HUES48 (cell line): ENCODE measurements at regions not wholly inside any gene's neighbourhood (a gene's known extent, or its start where the extent isn't known, plus 50 kb on each side); places are given as distances from the start of the nearest gene placed in this dataset.

Source experiments
- H3K27ac ChIP-seq: one replicate; pipeline ENCODE4 v1.7.0; 2013; ENCODE audit warnings: low read depth, low read length, inconsistent platforms
- H3K27me3 ChIP-seq: 2 replicates; pipeline ENCODE4 v1.6.1; 2013; ENCODE audit warnings: mild to moderate bottlenecking, low read length; ENCODE audit not compliant: control insufficient read depth, insufficient read depth
- H3K36me3 ChIP-seq: 2 replicates; pipeline ENCODE4 v1.6.1; 2013; ENCODE audit warnings: low read length; ENCODE audit not compliant: control insufficient read depth, insufficient read depth
- H3K4me1 ChIP-seq: 2 replicates; pipeline ENCODE4 v1.6.1; 2013; ENCODE audit warnings: mild to moderate bottlenecking, low read length; ENCODE audit not compliant: control insufficient read depth, insufficient read depth
- H3K4me3 ChIP-seq: 2 replicates; pipeline ENCODE4 v1.5.1; 2013; ENCODE audit warnings: mild to moderate bottlenecking, low read depth, low read length
- H3K9ac ChIP-seq: 2 replicates; pipeline ENCODE4 v1.6.1; 2013; ENCODE audit warnings: mild to moderate bottlenecking, low read depth, low read length, moderate library complexity
- H3K9me3 ChIP-seq: 2 replicates; pipeline ENCODE4 v1.6.1; 2013; ENCODE audit warnings: low read length; ENCODE audit not compliant: control insufficient read depth, insufficient read depth

DNA sequence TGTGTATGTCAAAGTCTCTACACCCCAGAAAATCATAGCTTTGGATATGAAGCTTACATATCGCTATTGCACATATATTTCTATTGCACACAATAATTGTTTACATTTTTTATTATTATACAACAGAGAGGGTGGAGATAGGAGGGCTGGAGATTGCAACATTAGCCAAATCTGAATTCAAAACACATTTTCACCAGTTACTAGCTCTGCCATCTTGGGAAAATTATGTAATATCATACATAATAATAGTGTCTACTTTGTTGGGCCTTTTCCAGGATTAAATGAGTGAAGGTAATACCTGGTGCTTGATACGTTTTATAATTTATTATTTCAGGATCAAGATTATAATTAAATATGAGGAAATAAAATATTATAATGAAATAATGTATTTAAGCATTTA, 507.4 kb upstream of the TBX3 start:
- H3K27ac ChIP-seq: no peak overlapping the region
- no peaks in the 10 kb centered on the region for H3K27me3 ChIP-seq
- H3K4me3 ChIP-seq: no peak overlapping the region
- no peaks in the 10 kb centered on the region for H3K36me3 ChIP-seq
- H3K9me3 ChIP-seq: no peaks in the 10 kb centered on the region
- H3K9ac ChIP-seq: no peak overlapping the region
- H3K4me1 ChIP-seq: 0 out of 2 replicates have a peak, but pooled peaks cover 3% of the 10 kb centered on the region

GRCh38 chr12:115190010-115190770, 506.2 kb upstream of the TBX3 start:
- Histone ChIP-seq H3K9ac (no peak overlapping the region), H3K9me3 (no peaks in the 10 kb centered on the region), H3K27me3 (no peaks in the 10 kb centered on the region), H3K4me3 (no peak overlapping the region), H3K4me1 (0 out of 2 replicates have a peak, but pooled peaks cover 3% of the 10 kb centered on the region), H3K36me3 (no peaks in the 10 kb centered on the region), H3K27ac (no peak overlapping the region)

DNA sequence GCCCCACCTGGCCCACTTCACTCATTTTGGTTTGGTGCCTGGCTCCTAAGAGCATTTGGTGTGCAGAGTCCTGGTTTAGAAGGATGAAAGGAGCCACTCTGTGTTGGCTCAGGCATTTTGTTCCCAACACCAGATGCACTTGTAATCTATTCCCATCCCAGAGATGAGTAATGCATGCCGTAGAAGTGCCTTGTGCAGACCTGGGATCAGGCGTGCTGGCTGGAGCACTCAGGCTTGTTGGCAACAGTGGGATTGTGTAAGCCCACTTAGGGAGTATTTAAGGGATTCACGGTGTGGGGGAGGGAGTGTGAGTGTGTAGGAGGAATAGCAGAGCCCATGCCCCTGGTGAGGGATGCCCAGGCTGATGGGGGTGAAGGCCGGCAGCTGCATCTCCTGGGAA, 501.5 kb upstream of the TBX3 start:
- H3K9me3 ChIP-seq: no peaks in the 10 kb centered on the region
- H3K36me3 ChIP-seq: no peaks in the 10 kb centered on the region
- no peak overlapping the region for H3K27ac ChIP-seq
- no peaks in the 10 kb centered on the region for H3K27me3 ChIP-seq
- no peak overlapping the region for H3K9ac ChIP-seq
- no peaks in the 10 kb centered on the region for H3K4me1 ChIP-seq
- no peak overlapping the region for H3K4me3 ChIP-seq

DNA sequence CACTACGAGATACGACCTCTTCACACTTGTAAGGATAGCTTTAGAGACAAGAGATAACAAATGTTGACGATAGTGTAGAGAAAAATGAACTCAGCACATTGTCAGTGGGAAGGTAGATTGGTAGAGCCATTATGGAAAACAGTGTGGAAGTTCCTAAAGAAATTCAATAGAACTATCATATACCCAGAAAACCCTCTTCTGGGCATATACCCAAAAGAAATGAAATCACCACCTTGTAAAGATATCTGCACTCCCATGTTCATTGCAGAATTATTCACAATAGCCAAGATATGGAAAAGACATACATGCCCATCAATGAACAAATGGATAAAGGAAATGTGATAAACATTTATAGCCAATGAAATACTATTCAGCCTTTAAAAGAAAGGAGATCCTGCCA, 499.8 kb upstream of the TBX3 start:
- Histone ChIP-seq H3K36me3 (no peaks in the 10 kb centered on the region), H3K27ac (no peak overlapping the region), H3K27me3 (no peaks in the 10 kb centered on the region), H3K9me3 (no peaks in the 10 kb centered on the region), H3K4me1 (no peaks in the 10 kb centered on the region), H3K4me3 (no peak overlapping the region), H3K9ac (no peak overlapping the region)

GRCh38 chr12:115177899-115178298, 493.9 kb upstream of the TBX3 start:
- no peak overlapping the region for H3K4me3 ChIP-seq
- H3K4me1 ChIP-seq: no peaks in the 10 kb centered on the region
- no peaks in the 10 kb centered on the region for H3K9me3 ChIP-seq
- H3K9ac ChIP-seq: no peak overlapping the region
- H3K27ac ChIP-seq: no peak overlapping the region
- H3K27me3 ChIP-seq: no peaks in the 10 kb centered on the region
- no peaks in the 10 kb centered on the region for H3K36me3 ChIP-seq

DNA sequence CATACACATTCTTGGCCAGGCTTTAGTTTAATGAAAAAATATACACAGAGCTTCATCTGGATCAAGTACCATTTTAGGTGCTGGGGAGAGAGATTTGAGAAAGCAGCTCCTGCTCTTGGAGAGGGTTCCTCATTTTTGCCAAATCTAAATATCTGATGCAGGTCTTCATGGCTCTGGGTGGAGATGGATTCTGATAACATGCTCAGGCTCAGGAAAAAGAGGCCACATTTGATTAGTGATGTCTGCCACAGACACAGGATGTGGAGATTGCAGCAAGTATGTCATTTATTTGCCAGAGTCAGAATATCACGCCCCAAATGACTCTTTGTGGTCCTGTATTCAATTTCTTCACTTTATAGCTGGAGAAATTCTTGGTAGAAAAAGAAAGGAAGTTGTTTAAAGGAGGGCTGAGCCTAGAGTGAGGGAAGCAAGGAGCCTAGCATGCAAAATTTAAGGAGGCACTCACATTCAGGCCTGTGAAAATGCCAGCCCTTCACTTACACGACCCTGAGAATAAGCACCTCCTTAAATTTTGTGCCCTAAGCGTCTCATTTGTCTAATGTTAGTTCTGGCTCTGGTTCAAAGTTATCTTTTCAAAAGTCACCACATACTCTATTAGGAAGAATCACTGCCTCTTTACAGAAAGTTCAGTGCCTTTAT, 492.9 kb upstream of the TBX3 start:
- no peak overlapping the region for H3K4me3 ChIP-seq
- H3K27ac ChIP-seq: no peak overlapping the region
- no peaks in the 10 kb centered on the region for H3K4me1 ChIP-seq
- no peaks in the 10 kb centered on the region for H3K9me3 ChIP-seq
- no peaks in the 10 kb centered on the region for H3K36me3 ChIP-seq
- H3K27me3 ChIP-seq: no peaks in the 10 kb centered on the region
- H3K9ac ChIP-seq: no peak overlapping the region

GRCh38 chr12:115174920-115175319, 490.9 kb upstream of the TBX3 start:
- Histone ChIP-seq H3K9ac (no peak overlapping the region), H3K27me3 (no peaks in the 10 kb centered on the region), H3K9me3 (no peaks in the 10 kb centered on the region), H3K4me3 (no peak overlapping the region), H3K27ac (no peak overlapping the region), H3K4me1 (no peaks in the 10 kb centered on the region), H3K36me3 (no peaks in the 10 kb centered on the region)

GRCh38 chr12:115172521-115172920, 488.5 kb upstream of the TBX3 start:
- no peak overlapping the region for H3K27ac ChIP-seq
- H3K9ac ChIP-seq: no peak overlapping the region
- 0 out of 2 replicates have a peak, but pooled peaks cover 2% of the 10 kb centered on the region for H3K27me3 ChIP-seq
- H3K4me3 ChIP-seq: no peak overlapping the region
- no peaks in the 10 kb centered on the region for H3K9me3 ChIP-seq
- H3K36me3 ChIP-seq: no peaks in the 10 kb centered on the region
- H3K4me1 ChIP-seq: no peaks in the 10 kb centered on the region

DNA sequence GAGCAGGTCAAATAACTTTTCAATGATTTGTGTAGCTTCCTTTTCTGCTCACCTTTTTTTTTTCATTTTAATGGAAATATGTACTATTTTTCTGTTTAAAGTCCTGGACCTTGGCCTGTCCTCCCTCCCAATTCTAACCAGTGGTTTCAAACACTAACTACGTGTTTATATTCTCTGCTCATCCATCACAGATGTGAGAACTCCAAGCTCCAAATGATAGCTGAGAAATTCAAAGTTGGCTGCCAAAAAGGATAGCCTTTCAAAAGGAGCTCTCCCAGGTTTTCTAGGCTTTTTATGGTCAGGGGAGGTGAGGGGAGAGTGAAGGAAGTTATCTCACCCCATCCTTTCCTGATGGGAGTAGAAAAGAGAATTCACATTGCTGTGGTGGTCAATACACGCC, 486.0 kb upstream of the TBX3 start:
- Histone ChIP-seq H3K27ac (no peak overlapping the region), H3K36me3 (no peaks in the 10 kb centered on the region), H3K4me3 (no peak overlapping the region), H3K9ac (no peak overlapping the region), H3K9me3 (no peaks in the 10 kb centered on the region), H3K4me1 (no peaks in the 10 kb centered on the region), H3K27me3 (0 out of 2 replicates have a peak, but pooled peaks cover 2% of the 10 kb centered on the region)

- H3K27me3 ChIP-seq: 0 out of 2 replicates have a peak, but pooled peaks cover 2% of the 10 kb centered on the region
Measured at GRCh38 chr12:115166698-115167315, 482.8 kb upstream of the TBX3 start.

GRCh38 chr12:115163710-115164109, 479.7 kb upstream of the TBX3 start:
- no peaks in the 10 kb centered on the region for H3K27me3 ChIP-seq
- H3K4me3 ChIP-seq: no peak overlapping the region
- H3K27ac ChIP-seq: no peak overlapping the region
- H3K4me1 ChIP-seq: no peaks in the 10 kb centered on the region
- H3K9ac ChIP-seq: no peak overlapping the region
- H3K36me3 ChIP-seq: no peaks in the 10 kb centered on the region
- no peaks in the 10 kb centered on the region for H3K9me3 ChIP-seq

More at GRCh38 chr12:115166698-115167315, 482.8 kb upstream of the TBX3 start:
- Histone ChIP-seq H3K36me3 (no peaks in the 10 kb centered on the region), H3K9me3 (no peaks in the 10 kb centered on the region), H3K27ac (no peak overlapping the region), H3K4me3 (no peak overlapping the region), H3K9ac (no peak overlapping the region), H3K4me1 (no peaks in the 10 kb centered on the region)
